NCI-H2171 treated with DMSO at 0.1 percent for 48 hours (cell line): ENCODE measurements at regions not wholly inside any gene's neighbourhood (a gene's known extent, or its start where the extent isn't known, plus 50 kb on each side); places are given as distances from the start of the nearest gene placed in this dataset.

Source experiments
- DNase-seq: peaks from one replicate; lab custom pipeline; 2025; lab: John Stamatoyannopoulos, UW

GRCh38 chr9:129506041-129506440 lies 114.9 kb downstream of the C9orf50 start:
- no peak for DNase-seq

DNA sequence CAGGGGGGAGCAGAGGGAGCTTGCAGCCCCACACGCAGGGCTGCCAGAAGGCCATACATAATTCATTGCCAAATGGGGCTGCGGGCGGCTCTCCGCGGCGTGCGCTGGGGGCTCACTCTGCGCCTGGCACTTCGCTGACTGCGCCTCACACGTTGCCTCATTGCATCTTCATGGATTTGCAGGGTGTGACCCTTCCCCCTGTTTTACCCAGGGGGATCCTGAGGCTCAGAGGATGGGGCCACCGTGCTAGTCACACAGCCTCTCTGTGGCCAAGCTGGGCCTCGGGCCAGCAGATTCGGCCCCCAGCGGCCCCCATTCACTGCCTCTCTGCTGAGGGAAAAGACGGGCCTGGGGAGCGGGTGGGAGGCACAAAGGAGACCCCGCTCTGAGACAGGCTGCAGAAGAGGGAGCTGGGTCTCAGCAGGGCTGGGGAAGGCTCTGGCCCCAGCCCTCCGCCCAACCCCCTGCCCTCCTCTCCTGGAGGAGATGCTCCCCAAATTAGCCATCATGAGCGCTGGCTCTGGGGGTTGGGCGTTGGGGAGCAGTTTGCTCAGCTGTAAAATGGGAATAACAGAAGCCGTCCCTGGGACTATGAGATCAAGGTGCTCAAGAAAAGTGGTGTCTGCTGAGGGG lies 115.5 kb downstream of the C9orf50 start:
- DNase-seq = no peak

GRCh38 chr9:129504404-129504803 lies 116.5 kb downstream of the C9orf50 start:
- DNase-seq = no peak

DNA sequence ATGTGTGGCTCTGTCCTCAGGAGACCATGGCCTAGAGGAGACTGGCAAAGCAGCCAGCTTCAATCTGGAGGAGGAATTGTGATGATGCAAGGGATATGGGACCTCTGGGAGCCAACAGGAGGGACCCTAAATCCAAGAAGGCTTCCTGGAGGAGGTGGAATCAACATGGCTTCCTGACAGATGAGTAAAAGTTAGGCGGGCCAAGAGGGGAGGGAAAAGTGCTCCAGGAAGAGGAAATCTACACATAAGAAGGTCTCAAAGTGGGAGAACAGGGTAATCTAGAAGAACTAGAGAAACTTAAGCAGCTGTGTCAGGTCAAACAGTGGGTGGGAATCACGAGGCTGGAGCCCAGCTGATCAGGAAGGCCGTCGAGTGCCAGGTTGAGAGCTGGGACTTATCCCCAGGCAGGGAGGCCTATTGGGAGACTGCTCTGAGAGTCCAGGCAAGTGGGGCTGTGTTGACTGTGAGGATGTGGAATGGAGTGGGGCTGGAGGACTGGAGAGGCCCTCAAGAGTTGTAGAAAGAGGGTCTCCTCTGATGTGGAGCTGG lies 119.1 kb downstream of the C9orf50 start:
- DNase-seq = no peak

- DNase-seq = no peak
Observed at GRCh38 chr9:129500863-129501770, 119.8 kb downstream of the C9orf50 start.

DNA sequence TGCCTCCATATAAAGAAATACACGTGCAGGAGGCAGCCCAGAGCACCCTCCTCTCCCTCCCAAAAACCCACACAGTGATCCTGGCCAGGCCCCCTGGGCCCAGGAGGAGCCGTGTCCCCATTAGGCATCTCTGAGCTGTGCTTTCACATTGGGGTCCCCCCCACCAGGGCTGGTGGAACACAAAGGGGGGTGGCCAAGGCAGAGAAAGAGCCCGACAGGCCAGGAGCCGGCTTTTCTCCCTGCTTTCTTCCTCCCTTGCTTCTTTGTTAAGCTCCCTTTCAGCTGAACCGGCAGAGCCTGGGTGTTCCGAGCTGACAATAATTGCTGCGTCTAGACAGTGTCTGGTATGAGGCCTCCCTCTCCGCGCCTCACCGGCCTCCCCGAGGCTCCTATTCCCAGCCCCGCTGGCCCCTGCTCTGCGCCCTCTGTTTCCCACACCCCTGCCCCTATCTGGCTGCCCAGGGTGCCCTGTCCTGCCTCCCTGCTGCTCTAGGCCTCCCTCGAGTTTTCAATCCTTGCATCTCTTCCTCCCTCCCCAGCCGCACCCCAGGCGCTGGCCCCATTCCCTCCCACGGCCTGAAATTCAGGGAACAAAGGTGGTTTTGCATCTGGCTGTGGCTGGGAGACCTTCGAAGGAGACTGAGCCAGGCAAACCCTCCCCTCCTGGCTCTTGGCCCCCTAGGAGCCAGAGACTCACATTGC lies 120.6 kb downstream of the C9orf50 start:
- no peak for DNase-seq

DNA sequence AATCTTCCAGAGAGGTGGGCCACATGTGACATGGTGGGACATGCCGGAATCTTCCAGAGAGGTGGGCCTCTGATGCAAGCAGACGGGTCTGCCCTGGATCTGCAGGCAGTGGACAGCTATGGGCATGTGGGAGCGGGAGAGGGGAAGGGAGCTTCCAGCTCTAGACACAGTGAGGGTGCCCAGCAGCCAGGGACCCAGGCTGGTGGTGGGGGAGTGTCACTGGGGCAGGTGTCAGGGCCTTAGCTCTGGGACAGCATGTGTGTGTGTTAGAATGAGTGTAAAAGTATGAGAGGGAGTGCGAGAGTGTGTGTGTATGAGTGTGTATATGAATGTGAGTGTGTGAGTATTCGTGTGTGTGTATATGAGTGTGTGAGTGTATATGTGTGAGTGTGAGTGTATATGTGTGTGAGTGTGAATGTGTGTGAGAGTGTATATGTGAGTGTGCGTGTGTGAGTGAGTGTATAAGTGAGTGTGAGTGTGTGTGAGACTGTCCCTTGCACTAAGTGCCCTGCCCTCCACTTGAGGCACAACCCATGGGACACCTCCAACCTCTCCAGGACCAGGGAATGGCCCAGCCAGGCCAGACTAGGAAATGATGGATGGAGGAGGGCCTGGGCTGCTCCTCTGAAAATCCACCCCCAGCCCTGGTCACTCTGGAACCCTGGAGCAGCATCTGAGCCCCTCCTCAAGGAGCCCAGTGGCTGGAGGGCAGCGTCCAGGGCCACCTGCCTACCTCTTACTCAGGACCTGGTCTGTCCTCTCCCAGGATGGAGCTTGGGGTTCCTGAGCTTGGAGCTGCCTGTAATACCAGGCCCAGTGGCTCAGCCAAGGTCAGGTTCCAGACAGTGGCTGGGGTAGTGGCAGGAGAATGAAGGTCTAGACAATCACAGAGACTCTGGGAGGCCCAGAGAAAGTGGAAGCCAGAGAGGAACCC lies 122.2 kb downstream of the C9orf50 start:
- no peak for DNase-seq

GRCh38 chr9:129497813-129498450 lies 123.0 kb downstream of the C9orf50 start:
- no peak for DNase-seq

DNA sequence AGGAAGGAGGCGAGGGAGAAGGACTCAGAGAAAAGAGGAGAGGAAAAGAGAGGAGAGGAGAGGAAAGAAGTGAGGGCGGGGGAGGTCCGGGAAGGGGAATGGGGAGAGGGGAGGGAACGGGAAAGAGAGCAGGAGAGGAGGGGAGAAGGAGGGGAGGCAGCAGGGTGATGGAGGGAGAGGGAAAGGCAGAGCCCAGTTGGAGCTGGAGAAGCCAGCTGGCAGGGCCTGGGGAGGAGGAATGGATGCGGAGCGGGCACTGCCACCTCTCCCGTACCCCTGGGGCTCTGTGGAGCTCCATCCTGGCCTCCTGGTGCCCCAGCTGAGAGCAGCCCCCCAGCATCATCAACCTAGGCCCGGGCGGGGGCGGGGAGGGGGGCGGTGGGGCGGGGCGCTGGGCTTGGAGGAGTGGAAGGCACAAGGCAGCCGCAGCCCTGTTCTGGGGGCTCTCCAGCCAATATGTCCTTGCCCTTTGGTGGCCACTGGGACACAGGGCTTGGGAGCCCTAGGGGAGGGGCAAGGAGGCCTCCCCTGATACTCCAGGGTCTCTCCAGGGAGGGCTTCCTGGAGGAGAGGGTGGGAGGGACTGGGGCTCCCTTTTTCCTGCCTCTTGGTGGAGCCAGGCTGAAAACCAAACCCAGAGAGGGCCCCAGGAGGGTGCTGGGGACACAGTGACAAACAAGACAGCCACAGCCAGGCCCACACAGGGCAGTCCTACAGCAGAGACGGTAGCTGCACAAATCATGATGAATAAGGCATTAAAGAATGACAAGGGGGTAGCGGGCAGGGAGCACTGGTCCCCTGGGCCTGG lies 123.7 kb downstream of the C9orf50 start:
- peak; percentile 99 for DNase-seq

DNA sequence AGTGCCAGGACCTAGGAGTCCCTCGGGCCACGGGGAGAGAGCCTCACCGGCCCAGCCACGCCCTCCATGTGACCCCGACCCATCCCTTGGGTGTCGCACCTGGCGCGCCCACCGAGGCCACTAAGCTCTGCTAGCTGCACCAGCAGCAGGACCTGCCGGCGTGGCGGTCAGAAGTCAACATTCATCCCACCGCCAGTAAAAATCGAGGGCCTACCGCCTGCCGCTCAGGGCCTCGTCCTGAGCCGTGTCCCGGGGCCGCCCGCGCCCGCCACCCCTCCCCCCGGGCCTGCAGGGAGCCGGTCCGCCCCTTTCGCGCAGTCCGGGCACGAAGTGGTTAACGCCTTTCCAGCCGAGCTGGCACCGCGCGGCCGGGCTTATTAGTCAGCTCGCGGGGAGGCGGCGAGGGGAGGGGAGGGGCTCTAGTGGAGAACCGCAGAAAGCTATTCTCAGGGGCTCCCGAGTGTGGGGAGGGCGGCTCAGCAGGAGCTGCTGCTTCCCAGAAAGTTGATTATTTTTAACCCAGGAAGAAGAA lies 124.4 kb downstream of the C9orf50 start:
- DNase-seq = peak; percentile 99

DNA sequence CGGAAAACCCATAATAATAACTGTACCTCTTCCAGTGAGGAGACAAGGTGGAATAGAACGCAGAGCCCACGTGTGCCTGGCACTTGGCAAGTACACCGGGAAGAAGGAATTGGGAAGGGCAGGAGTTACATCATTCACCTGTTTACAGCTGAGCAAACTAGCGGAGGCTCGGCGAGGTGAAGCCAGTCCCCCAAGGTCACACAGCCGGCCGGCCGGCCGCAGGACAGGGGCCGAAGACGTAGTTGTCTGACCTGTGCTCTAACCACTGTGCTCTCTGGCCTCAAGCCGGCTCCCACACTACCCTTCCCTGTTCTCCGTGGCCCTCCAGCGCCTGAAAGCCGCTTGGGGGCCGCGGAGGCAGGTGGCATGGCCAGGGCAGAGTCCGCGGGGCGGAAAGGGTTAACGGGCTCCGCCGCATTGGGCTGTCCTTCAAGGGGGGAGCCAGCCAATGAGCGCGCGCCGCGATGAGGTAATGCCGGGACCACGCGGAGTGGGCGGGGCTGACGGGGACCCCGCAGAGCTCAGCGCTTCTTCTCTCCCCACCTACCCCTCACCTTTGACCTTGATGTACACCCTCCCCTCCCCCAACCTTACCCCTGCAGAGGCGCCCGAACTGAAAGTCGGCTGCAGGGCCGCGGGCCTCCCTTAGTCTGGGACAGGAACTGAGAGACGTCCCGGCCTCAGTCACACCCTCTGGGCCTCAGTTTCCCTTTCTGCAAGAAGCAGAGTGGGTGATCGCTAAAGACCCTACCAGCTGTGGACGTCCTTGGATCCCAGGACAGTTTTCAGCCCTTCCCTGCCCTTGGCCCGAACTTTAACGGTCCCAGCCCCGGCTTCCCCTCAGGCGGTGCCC lies 125.1 kb downstream of the C9orf50 start:
- DNase-seq = peak; percentile 97

DNA sequence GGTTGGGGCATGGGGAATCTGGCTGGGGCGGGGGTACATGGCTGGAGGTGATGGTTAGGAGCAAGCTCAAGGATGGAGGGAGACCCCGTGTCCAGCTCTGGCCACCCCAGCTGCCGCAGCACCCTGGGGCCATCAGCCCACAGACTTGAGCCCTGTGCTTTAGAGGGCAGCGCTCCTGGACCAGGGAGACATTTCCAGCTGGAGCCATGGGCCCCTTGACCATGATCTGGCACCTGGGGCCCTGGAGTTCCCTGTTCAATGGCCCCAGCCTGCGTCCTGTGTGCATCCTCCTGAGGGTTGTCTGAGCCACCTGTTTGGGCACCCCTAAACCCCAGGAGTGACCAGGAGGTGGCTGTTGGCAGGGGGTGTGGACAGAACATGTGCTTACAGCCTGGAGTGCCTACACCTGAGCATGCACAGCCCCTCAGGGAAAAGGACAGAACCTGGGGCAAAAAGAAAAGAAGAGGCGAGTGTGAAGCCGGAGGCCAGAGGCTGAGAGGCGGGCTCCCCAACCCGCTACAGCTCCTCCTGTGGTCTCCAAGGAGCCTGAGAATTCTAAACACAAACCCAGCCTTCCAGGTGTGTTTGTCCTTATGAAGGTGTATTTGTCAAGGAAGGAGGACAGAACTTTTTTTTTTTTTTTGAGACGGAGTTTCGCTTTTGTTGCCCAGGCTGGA lies 126.7 kb downstream of the C9orf50 start:
- DNase-seq = no peak

DNA sequence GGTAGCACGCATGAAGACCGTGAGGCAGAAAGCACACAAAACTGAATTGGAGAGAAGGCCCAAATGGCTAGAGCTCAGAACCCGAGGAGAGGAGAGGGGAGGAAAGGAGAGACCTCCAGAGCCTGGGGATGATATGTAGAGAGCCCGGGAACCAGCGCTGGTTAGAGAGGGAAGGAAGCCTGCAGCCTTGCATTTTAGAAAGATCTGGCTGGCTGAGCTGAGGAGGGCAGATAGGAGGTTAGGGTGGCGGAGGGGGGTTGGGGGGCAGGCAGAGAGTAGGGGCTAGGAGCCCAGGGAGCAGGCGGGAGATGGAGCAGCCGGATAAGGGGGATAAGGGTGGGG lies 127.2 kb downstream of the C9orf50 start:
- DNase-seq = no peak

- peak; percentile 25 for DNase-seq
Observed at GRCh38 chr9:129493002-129493705, 127.7 kb downstream of the C9orf50 start.

- no peak for DNase-seq
Observed at GRCh38 chr9:129491487-129491855, 129.4 kb downstream of the C9orf50 start.

DNA sequence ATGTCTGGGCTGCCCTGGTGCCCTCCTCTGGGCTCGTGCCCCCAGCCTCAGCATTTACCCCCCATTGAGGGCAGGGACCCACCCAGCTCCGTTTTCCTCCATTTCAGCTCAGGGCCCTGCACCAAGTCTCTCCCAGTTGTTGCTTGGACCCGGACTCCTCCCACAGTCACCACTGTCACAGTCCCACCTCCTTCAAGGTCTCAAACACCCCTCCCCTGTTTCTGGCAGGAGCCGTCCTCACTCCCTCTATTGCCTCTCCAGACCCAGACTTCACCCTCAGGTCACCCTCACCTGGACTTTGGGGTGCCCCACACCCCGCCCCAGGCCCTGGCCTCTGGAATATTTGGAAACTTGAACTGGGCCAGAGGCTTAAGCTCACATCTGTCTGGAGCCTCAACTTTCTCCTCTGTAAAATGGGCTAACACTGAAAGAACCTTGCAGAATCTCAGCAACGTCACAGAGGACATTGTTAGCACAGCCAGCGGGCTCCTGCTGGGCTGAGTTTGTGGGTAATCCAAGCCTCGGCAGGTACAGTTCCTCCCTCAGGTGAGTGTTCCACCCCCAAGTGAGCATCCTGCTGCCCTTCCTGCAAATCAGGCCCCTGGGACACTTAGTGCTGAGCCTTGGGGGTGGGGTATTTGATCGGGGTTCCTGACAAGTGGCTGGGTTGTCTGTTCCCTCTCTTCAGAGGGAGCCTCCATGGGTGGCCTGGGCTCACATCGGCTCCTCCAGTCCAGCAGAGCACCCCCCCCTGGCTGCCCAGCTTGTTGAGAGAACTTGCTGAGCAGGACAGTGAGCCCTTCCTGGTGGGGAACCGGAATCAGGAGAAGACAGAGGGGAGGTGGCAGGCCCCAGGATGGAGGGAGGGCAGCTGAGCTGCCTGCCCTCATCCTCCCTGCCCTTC lies 130.1 kb downstream of the C9orf50 start:
- no peak for DNase-seq
